DMS 273 (cell line): ENCODE measurements at regions not wholly inside any gene's neighbourhood (a gene's known extent, or its start where the extent isn't known, plus 50 kb on each side); places are given as distances from the start of the nearest gene placed in this dataset.

Source experiments
- DNase-seq: peaks from one replicate; lab custom pipeline; 2025; ENCODE audit not compliant: unreplicated experiment; lab: John Stamatoyannopoulos, UW

- DNase-seq: no peak
These were observed 130.1 kb downstream of the KLF12 start for GRCh38 chr13:74004109-74004508.

- no peak for DNase-seq
These were observed 130.8 kb downstream of the KLF12 start for GRCh38 chr13:74003374-74003773.

- DNase-seq: no peak
These were observed 133.3 kb downstream of the KLF12 start for GRCh38 chr13:74000876-74001275.

- no peak for DNase-seq
These were observed 135.6 kb downstream of the KLF12 start for GRCh38 chr13:73998631-73999030.

GRCh38 chr13:73997964-73998363 is 136.2 kb downstream of the KLF12 start:
- no peak for DNase-seq

- no peak for DNase-seq
These were observed 137.6 kb downstream of the KLF12 start for GRCh38 chr13:73996569-73996968.

GRCh38 chr13:73995736-73996135 is 138.5 kb downstream of the KLF12 start:
- no peak for DNase-seq

GRCh38 chr13:73993661-73994060 is 140.5 kb downstream of the KLF12 start:
- DNase-seq: no peak

GRCh38 chr13:73991884-73992283 is 142.3 kb downstream of the KLF12 start:
- peak; percentile 46 for DNase-seq

GRCh38 chr13:73991384-73991783 is 142.8 kb downstream of the KLF12 start:
- DNase-seq: no peak

GRCh38 chr13:73989244-73989843 is 144.9 kb downstream of the KLF12 start:
- DNase-seq: no peak

GRCh38 chr13:73988461-73988860 is 145.7 kb downstream of the KLF12 start:
- DNase-seq: no peak

- DNase-seq: no peak
These were observed 146.6 kb downstream of the KLF12 start for GRCh38 chr13:73987618-73988017.

- no peak for DNase-seq
These were observed 148.4 kb downstream of the KLF12 start for GRCh38 chr13:73985783-73986182.

GRCh38 chr13:73984949-73985691 is 149.1 kb downstream of the KLF12 start:
- no peak for DNase-seq

GRCh38 chr13:73984201-73984600 is 150.0 kb downstream of the KLF12 start:
- DNase-seq: no peak

- no peak for DNase-seq
These were observed 151.1 kb downstream of the KLF12 start for GRCh38 chr13:73983109-73983508.

- no peak for DNase-seq
These were observed 152.6 kb downstream of the KLF12 start for GRCh38 chr13:73981595-73981994.

GRCh38 chr13:73975767-73976166 is 158.4 kb downstream of the KLF12 start:
- no peak for DNase-seq

- DNase-seq: no peak
These were observed 160.2 kb downstream of the KLF12 start for GRCh38 chr13:73974051-73974450.

GRCh38 chr13:73973156-73973555 is 161.0 kb downstream of the KLF12 start:
- no peak for DNase-seq

- no peak for DNase-seq
These were observed 161.7 kb downstream of the KLF12 start for GRCh38 chr13:73972545-73972944.

GRCh38 chr13:73971481-73971880 is 162.7 kb downstream of the KLF12 start:
- DNase-seq: no peak
